ENCODE measurements at regions not wholly inside any gene's neighbourhood (a gene's known extent, or its start where the extent isn't known, plus 50 kb on each side); places are given as distances from the start of the nearest gene placed in this dataset.

GRCh38 chr4:3838437-3839380 lies 72.5 kb downstream of the ADRA2C start (continued):
- TF ChIP-seq, protein P1, sequence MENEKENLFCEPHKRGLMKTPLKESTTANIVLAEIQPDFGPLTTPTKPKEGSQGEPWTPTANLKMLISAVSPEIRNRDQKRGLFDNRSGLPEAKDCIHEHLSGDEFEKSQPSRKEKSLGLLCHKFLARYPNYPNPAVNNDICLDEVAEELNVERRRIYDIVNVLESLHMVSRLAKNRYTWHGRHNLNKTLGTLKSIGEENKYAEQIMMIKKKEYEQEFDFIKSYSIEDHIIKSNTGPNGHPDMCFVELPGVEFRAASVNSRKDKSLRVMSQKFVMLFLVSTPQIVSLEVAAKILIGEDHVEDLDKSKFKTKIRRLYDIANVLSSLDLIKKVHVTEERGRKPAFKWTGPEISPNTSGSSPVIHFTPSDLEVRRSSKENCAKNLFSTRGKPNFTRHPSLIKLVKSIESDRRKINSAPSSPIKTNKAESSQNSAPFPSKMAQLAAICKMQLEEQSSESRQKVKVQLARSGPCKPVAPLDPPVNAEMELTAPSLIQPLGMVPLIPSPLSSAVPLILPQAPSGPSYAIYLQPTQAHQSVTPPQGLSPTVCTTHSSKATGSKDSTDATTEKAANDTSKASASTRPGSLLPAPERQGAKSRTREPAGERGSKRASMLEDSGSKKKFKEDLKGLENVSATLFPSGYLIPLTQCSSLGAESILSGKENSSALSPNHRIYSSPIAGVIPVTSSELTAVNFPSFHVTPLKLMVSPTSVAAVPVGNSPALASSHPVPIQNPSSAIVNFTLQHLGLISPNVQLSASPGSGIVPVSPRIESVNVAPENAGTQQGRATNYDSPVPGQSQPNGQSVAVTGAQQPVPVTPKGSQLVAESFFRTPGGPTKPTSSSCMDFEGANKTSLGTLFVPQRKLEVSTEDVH (IDR thresholded peaks at IDR 0.05; ENCODE audit: low read depth, partially characterized antibody): no peak
- TF ChIP-seq USF1 (IDR thresholded peaks at IDR 0.05; ENCODE audit: borderline replicate concordance, extremely low read length, insufficient read depth, low read depth, low read length) (no peak), BACH1 (IDR thresholded peaks at IDR 0.05; ENCODE audit: borderline replicate concordance) (no peak)
- TF ChIP-seq, protein P2, sequence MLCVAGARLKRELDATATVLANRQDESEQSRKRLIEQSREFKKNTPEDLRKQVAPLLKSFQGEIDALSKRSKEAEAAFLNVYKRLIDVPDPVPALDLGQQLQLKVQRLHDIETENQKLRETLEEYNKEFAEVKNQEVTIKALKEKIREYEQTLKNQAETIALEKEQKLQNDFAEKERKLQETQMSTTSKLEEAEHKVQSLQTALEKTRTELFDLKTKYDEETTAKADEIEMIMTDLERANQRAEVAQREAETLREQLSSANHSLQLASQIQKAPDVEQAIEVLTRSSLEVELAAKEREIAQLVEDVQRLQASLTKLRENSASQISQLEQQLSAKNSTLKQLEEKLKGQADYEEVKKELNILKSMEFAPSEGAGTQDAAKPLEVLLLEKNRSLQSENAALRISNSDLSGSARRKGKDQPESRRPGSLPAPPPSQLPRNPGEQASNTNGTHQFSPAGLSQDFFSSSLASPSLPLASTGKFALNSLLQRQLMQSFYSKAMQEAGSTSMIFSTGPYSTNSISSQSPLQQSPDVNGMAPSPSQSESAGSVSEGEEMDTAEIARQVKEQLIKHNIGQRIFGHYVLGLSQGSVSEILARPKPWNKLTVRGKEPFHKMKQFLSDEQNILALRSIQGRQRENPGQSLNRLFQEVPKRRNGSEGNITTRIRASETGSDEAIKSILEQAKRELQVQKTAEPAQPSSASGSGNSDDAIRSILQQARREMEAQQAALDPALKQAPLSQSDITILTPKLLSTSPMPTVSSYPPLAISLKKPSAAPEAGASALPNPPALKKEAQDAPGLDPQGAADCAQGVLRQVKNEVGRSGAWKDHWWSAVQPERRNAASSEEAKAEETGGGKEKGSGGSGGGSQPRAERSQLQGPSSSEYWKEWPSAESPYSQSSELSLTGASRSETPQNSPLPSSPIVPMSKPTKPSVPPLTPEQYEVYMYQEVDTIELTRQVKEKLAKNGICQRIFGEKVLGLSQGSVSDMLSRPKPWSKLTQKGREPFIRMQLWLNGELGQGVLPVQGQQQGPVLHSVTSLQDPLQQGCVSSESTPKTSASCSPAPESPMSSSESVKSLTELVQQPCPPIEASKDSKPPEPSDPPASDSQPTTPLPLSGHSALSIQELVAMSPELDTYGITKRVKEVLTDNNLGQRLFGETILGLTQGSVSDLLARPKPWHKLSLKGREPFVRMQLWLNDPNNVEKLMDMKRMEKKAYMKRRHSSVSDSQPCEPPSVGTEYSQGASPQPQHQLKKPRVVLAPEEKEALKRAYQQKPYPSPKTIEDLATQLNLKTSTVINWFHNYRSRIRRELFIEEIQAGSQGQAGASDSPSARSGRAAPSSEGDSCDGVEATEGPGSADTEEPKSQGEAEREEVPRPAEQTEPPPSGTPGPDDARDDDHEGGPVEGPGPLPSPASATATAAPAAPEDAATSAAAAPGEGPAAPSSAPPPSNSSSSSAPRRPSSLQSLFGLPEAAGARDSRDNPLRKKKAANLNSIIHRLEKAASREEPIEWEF (IDR thresholded peaks at IDR 0.05; ENCODE audit: insufficient replicate concordance, low read depth, low read length): no peak

Data from GM12878 (cell line).